HG02678 (cell line): ENCODE measurements at regions not wholly inside any gene's neighbourhood (a gene's known extent, or its start where the extent isn't known, plus 50 kb on each side); places are given as distances from the start of the nearest gene placed in this dataset.
"Not testable (repeated sequence)": the region's sequence is repeated elsewhere in the genome, so short reads cannot be mapped to it uniquely, and the experiment has no call there.

ENCODE experiments used
- ATAC-seq: cut with Tn5 transposase; IDR thresholded peaks from one replicate; pipeline ENCODE4 v1.9.1; 2021; ENCODE audit warnings: mild to moderate bottlenecking, moderate library complexity; ENCODE audit not compliant: unreplicated experiment

GRCh38 chr2:87500951-87501350, 246.9 kb upstream of the PLGLB2 start:
- not testable (repeated sequence) for ATAC-seq

GRCh38 chr2:87502948-87503347, 244.9 kb upstream of the PLGLB2 start:
- not testable (repeated sequence) for ATAC-seq

- ATAC-seq: not testable (repeated sequence)
These were observed 242.6 kb upstream of the PLGLB2 start for GRCh38 chr2:87505239-87505638.

GRCh38 chr2:87505909-87506308, 242.0 kb upstream of the PLGLB2 start:
- ATAC-seq: not testable (repeated sequence)

GRCh38 chr2:87507378-87508348, 240.2 kb upstream of the PLGLB2 start:
- ATAC-seq: not testable (repeated sequence)

GRCh38 chr2:87511195-87511778, 236.6 kb upstream of the PLGLB2 start:
- ATAC-seq: not testable (repeated sequence)

- not testable (repeated sequence) for ATAC-seq
These were observed 234.9 kb upstream of the PLGLB2 start for GRCh38 chr2:87512864-87513530.

- ATAC-seq: peak; percentile 58
These were observed 233.9 kb upstream of the PLGLB2 start for GRCh38 chr2:87514034-87514433.

GRCh38 chr2:87514515-87514914, 233.4 kb upstream of the PLGLB2 start:
- ATAC-seq: not testable (repeated sequence)

- ATAC-seq: not testable (repeated sequence)
These were observed 232.7 kb upstream of the PLGLB2 start for GRCh38 chr2:87515226-87515625.

GRCh38 chr2:87515875-87516274, 232.0 kb upstream of the PLGLB2 start:
- ATAC-seq: not testable (repeated sequence)

GRCh38 chr2:87516369-87516967, 231.4 kb upstream of the PLGLB2 start:
- not testable (repeated sequence) for ATAC-seq

GRCh38 chr2:87517438-87517837, 230.4 kb upstream of the PLGLB2 start:
- ATAC-seq: not testable (repeated sequence)

- ATAC-seq: not testable (repeated sequence)
These were observed 229.8 kb upstream of the PLGLB2 start for GRCh38 chr2:87518066-87518465.

- ATAC-seq: not testable (repeated sequence)
These were observed 229.3 kb upstream of the PLGLB2 start for GRCh38 chr2:87518547-87518946.

GRCh38 chr2:87519158-87520011, 228.5 kb upstream of the PLGLB2 start:
- peak; percentile 51 for ATAC-seq

GRCh38 chr2:87521057-87521456, 226.8 kb upstream of the PLGLB2 start:
- peak; percentile 66 for ATAC-seq

- ATAC-seq: not testable (repeated sequence)
These were observed 226.4 kb upstream of the PLGLB2 start for GRCh38 chr2:87521489-87521888.

GRCh38 chr2:87524619-87525188, 223.2 kb upstream of the PLGLB2 start:
- not testable (repeated sequence) for ATAC-seq
